ENCODE measurements at regions not wholly inside any gene's neighbourhood (a gene's known extent, or its start where the extent isn't known, plus 50 kb on each side); places are given as distances from the start of the nearest gene placed in this dataset.

GRCh38 chr3:159911664-159912037 lies 77.0 kb upstream of the IL12A start:
- no peak for TF ChIP-seq CTCF (IDR thresholded peaks at IDR 0.05; ENCODE audit: control extremely low read depth, extremely low read depth)
- 82 to 88% methylated on average over 2 of the region's 2 CpGs for WGBS, 2 donors
- H3K4me3 ChIP-seq, result no peak overlapping the region
- H3K9me3 ChIP-seq (ENCODE audit: control insufficient read depth in 4 of 4, insufficient read depth in 3 of 4, low read length in 3 of 4), result no peaks in the 10 kb centered on the region
- H3K27me3 ChIP-seq (ENCODE audit: control insufficient read depth in 3 of 3, insufficient read depth in 3 of 3, low read length in 2 of 3), result no peaks in the 10 kb centered on the region
- no peaks in the 10 kb centered on the region for H3K36me3 ChIP-seq (ENCODE audit: control insufficient read depth in 4 of 4, insufficient read depth in 4 of 4, low read length in 4 of 4)
- ATAC-seq (ENCODE audit: insufficient read depth, low FRiP score) (no peak), DNase-seq (no peak)
- no peak overlapping the region for H3K9ac ChIP-seq (ENCODE audit: insufficient read depth in 1 of 2, low read length in 2 of 2)
- H3K4me1 ChIP-seq (ENCODE audit: control insufficient read depth in 5 of 5, insufficient read depth in 5 of 5, low read length in 5 of 5), result no peaks in the 10 kb centered on the region
- H3K27ac ChIP-seq (ENCODE audit: low read depth in 1 of 2, low read length in 1 of 2), result peak overlapping the region in 1 of 2 donors; percentile 4

- Histone ChIP-seq H3K9me3 (ENCODE audit: control insufficient read depth in 4 of 4, insufficient read depth in 3 of 4, low read length in 3 of 4) (no peaks in the 10 kb centered on the region), H3K4me3 (no peak overlapping the region), H3K9ac (ENCODE audit: insufficient read depth in 1 of 2, low read length in 2 of 2) (no peak overlapping the region), H3K27ac (ENCODE audit: low read depth in 1 of 2, low read length in 1 of 2) (no peak overlapping the region), H3K27me3 (ENCODE audit: control insufficient read depth in 3 of 3, insufficient read depth in 3 of 3, low read length in 2 of 3) (no peaks in the 10 kb centered on the region), H3K4me1 (ENCODE audit: control insufficient read depth in 5 of 5, insufficient read depth in 5 of 5, low read length in 5 of 5) (no peaks in the 10 kb centered on the region), H3K36me3 (ENCODE audit: control insufficient read depth in 4 of 4, insufficient read depth in 4 of 4, low read length in 4 of 4) (no peaks in the 10 kb centered on the region)
- TF ChIP-seq CTCF (IDR thresholded peaks at IDR 0.05; ENCODE audit: control extremely low read depth, extremely low read depth), result no peak
- WGBS, 2 donors, result 74 to 97% methylated on average over 1 of the region's 1 CpG
- DNase-seq (no peak), ATAC-seq (ENCODE audit: insufficient read depth, low FRiP score) (no peak)
Measured at GRCh38 chr3:159913712-159914414, 74.8 kb upstream of the IL12A start.

- DNase-seq (no peak), ATAC-seq (ENCODE audit: insufficient read depth, low FRiP score) (no peak)
- Histone ChIP-seq H3K9ac (ENCODE audit: insufficient read depth in 1 of 2, low read length in 2 of 2) (no peak overlapping the region), H3K4me3 (no peak overlapping the region), H3K27ac (ENCODE audit: low read depth in 1 of 2, low read length in 1 of 2) (no peak overlapping the region), H3K4me1 (ENCODE audit: control insufficient read depth in 5 of 5, insufficient read depth in 5 of 5, low read length in 5 of 5) (no peaks in the 10 kb centered on the region), H3K9me3 (ENCODE audit: control insufficient read depth in 4 of 4, insufficient read depth in 3 of 4, low read length in 3 of 4) (no peaks in the 10 kb centered on the region), H3K27me3 (ENCODE audit: control insufficient read depth in 3 of 3, insufficient read depth in 3 of 3, low read length in 2 of 3) (no peaks in the 10 kb centered on the region), H3K36me3 (ENCODE audit: control insufficient read depth in 4 of 4, insufficient read depth in 4 of 4, low read length in 4 of 4) (no peaks in the 10 kb centered on the region)
- no peak for TF ChIP-seq CTCF (IDR thresholded peaks at IDR 0.05; ENCODE audit: control extremely low read depth, extremely low read depth)
- WGBS, 2 donors, result 83 to 92% methylated on average over 3 of the region's 3 CpGs
Measured at GRCh38 chr3:159914426-159914825, 74.2 kb upstream of the IL12A start.

GRCh38 chr3:159916052-159916451 lies 72.6 kb upstream of the IL12A start:
- no peak overlapping the region for H3K9ac ChIP-seq (ENCODE audit: insufficient read depth in 1 of 2, low read length in 2 of 2)
- 69 to 78% methylated on average over 2 of the region's 2 CpGs for WGBS, 2 donors

More at GRCh38 chr3:159916052-159916451, 72.6 kb upstream of the IL12A start:
- no peak for ATAC-seq (ENCODE audit: insufficient read depth, low FRiP score)
- H3K4me1 ChIP-seq (ENCODE audit: control insufficient read depth in 5 of 5, insufficient read depth in 5 of 5, low read length in 5 of 5), result no peaks in the 10 kb centered on the region
- no peak for TF ChIP-seq CTCF (IDR thresholded peaks at IDR 0.05; ENCODE audit: control extremely low read depth, extremely low read depth)
- no peak overlapping the region for H3K27ac ChIP-seq (ENCODE audit: low read depth in 1 of 2, low read length in 1 of 2)
- H3K9me3 ChIP-seq (ENCODE audit: control insufficient read depth in 4 of 4, insufficient read depth in 3 of 4, low read length in 3 of 4), result no peaks in the 10 kb centered on the region
- no peak overlapping the region for H3K4me3 ChIP-seq
- DNase-seq, result no peak
- no peaks in the 10 kb centered on the region for H3K27me3 ChIP-seq (ENCODE audit: control insufficient read depth in 3 of 3, insufficient read depth in 3 of 3, low read length in 2 of 3)
- no peaks in the 10 kb centered on the region for H3K36me3 ChIP-seq (ENCODE audit: control insufficient read depth in 4 of 4, insufficient read depth in 4 of 4, low read length in 4 of 4)
